ELF-1 (cell line): ENCODE measurements at regions not wholly inside any gene's neighbourhood (a gene's known extent, or its start where the extent isn't known, plus 50 kb on each side); places are given as distances from the start of the nearest gene placed in this dataset.

Experiments
- DNase-seq: peaks from one replicate; pipeline ENCODE4 v3.0.0-alpha.2; 2016; ENCODE audit warnings: low read depth, low spot score

DNA sequence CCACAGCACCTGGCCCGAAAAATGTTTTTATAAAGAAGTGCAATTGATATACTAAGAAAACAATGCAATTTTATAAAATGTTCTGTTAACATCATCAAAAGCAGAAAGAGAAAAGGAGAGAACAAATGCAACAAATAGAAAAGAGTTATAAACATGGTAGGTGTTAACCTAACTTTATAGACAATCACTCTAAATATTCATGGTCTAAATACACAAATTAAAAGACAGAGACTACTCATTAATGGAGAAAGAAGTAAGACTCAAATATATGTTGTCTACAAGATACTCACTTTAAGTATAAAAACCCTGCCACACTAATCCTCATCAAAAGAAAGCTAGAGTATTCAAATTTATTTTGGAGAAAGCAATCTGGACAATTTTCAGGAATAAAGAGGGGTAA lies 425.3 kb upstream of the ANKRD30A start:
- no peak for DNase-seq

DNA sequence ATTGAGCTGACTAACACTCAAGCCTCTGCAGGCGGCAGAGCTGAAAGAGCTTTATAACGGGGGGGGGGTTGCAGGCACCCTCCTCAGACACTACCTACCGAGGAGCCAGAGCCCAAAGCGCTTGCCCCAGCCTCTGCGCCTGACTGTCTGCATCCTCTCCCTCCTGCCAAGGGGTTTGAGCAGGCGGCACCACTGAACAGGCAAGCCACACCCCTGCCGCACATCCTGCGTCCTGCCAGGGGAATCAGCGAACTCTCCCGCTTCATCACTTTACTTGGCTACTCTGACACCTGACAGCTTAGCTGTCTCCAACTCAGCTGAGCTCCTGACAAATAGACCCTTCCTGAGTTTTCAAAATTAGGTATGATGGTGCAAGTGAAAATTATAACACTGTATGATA lies 432.6 kb upstream of the ANKRD30A start:
- no peak for DNase-seq

DNA sequence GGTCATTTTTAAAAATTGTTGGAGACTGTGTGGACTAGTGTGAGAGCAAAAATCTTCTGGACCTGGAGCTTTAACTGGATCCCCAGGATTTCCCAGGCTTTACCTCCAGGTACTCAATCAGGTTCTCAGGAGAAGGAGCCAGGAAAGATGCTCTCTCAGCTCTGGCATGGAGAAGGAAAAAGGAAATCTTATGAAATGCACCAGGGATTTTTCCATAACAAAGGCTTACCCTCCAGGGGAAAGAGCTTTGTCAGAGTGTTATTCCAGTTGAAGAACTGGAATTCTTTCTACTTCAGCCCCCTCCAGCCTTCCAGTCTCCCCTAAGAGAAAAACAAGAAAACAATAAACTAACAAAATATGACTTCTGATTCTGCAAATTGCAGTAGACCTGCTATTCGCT lies 436.7 kb upstream of the ANKRD30A start:
- peak; percentile 59 for DNase-seq

DNA sequence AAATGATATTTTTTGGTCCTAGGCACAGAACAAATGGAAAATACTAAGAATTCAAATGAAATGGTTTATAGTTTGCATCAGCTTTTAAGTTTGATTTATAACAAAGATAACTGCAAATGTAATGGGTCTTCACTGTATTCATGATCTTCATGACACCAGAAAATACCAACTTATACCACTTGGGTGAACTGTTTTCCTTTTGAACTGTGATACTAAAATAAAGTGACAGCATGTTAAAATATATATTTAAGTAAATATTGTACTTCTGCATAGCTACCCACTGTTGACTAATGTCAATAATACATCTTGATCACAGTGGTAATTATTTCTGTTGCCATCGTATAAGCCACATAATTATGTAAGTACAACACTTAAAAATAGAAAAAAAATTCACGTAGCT lies 442.0 kb upstream of the ANKRD30A start:
- DNase-seq: no peak

DNA sequence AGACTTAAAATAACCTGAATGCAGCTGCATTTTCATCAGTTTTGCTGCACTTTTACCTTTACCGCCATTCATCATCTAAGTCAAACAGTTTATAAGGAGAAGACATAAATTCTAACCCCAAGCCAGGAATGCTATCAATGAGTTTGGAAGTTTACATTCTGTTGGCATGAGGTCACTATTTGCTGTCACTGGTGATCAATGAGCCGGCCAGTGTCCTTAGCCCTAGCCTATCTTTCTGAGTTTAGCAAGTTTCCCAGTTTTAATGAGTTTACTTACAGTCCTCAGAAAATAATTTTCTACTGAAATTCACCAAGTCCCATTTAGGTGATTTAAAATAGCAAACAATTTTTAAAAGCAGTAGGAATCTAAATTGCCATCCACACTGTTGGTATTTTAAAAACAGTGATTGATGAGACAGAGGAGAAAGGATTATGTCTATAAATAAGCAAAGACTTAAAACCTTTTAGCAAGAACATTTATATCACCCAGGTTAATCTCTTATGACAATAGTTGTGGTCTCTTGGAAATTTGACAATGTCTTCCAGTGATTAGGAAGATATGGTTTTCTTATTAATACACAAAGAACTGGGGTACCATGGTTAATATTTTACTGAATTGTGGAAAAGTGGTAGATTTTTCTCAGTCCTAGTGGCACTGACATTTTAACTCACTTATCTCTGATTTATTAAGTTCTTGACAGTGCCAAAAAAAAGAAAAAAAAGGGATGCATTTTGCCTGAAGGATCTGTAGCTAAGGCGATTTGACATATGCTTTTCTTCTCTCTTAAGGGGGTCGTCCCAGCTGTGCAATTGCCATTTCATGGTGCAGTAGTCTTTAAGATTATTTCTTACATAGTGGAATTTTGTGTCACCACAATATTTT lies 443.4 kb upstream of the ANKRD30A start:
- DNase-seq: peak; percentile 30

DNA sequence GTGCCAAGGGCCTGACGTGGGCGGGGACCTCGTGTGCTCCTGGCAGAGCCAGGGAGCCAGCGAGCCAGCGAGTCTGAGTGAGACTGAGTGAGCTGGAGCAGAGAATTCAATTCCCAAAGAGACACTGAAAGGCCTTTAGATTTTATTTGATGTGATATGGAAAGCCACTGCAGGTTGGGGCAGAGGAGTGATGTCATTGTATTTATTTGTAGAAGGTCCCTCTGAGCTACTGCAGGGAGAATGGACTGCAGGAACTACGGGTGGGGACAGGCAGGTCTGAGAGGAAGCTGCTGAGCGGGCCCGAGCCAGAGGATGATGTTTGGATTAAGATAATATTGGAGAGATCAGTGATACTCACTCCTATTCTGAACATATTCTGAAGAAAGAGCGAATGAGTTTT lies 445.8 kb upstream of the ANKRD30A start:
- DNase-seq: no peak

- DNase-seq: no peak
These were observed 448.0 kb upstream of the ANKRD30A start for GRCh38 chr10:36677431-36677768.

GRCh38 chr10:36676756-36677430 lies 448.5 kb upstream of the ANKRD30A start:
- DNase-seq: no peak

GRCh38 chr10:36676321-36676720 lies 449.1 kb upstream of the ANKRD30A start:
- no peak for DNase-seq

DNA sequence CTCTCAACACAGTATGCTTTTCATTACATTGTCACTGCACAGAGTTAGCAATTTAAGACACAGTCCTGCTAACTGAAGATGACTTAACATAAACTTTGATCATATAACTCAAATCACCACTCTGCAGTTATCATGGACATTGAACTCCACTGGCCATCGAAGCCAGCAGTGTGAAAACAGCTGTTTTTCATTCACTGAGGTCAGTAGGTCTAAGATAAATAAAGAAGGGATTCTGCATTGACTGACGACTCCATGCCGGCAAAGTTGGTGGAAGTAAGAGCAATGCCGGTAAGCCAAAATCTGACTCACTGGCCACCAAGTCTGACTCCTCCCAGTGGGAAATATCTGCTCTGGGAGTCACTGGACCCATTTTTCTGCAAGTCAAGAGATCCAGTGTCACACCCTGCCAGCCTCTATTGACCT lies 449.9 kb upstream of the ANKRD30A start:
- DNase-seq: no peak

DNA sequence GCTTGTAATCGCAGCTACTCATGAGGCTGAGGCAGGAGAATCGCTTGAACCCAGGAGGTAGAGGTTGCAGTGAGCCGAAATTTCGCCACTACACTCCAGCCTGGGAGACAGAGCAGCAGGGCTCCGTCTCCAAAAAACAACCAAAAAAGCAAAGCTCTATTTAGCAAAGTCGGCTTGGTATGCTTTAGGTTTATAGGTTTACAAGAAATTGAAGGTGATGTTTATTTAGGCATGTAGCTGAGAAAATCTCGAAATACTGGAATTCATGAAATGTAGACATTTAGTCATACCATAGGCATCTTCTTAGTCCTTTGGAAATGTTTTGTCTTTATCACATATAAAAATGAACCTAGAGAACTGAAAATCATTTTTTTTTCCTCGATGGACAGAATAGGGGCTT lies 453.8 kb upstream of the ANKRD30A start:
- DNase-seq: no peak

DNA sequence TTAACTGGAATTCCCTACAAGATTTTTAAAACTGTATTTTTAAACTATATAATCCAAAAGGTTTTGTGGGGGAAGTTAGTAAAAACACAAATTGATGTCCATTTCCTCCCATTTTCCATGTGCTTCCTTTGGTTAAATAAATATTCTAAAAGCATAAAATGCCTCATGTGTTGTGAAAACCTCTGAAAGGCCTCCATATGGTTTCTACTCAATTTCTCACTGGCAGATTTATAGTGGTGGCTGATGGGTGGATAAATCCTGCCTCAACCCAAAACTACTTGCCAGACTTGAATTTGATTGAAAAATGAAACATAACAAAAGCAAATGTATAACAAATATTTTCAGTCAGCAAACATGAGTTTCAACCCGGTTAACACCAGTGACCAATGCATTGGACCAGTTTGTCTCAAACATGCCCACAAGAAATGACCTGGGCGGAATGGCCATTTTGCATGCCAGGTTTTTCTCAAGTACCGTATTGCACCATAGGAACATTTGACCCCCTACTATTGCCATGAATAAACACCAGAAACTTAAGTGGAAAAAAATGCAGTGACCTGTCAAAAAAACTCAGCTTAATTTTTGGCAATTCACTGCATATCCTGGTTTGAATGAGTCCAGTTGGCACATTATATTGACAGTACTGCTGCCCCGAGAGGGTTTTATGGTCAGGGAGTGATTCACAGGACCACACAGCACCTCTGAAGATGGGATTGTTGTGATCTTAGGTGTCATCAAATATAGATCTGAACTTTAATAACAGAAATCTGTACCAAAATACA lies 454.6 kb upstream of the ANKRD30A start:
- DNase-seq: no peak

- DNase-seq: no peak
These were observed 455.6 kb upstream of the ANKRD30A start for GRCh38 chr10:36669615-36670352.

- DNase-seq: no peak
These were observed 458.9 kb upstream of the ANKRD30A start for GRCh38 chr10:36666451-36666850.

GRCh38 chr10:36662571-36662970 lies 462.8 kb upstream of the ANKRD30A start:
- no peak for DNase-seq

DNA sequence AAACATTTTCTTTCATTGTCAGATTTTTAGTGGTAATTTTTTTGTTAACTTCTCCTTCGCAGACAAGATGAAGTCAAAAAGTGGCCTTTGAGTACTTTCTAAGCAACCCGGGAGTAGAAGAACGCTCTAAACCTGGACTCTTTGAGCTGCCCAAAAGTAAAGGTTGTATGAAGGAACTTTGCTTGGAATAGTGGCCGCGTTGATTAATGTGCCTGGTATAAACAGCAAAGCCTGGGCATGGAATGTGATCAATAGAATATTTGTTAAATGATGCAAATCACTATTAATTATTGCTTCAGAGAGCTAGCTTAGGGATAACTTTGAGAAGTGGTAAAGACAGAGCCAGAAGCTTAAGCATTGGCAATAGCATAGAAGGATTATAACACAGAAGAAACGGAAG lies 475.1 kb upstream of the ANKRD30A start:
- DNase-seq: no peak

GRCh38 chr10:36647540-36647939 lies 477.9 kb upstream of the ANKRD30A start:
- DNase-seq: peak; percentile 16

DNA sequence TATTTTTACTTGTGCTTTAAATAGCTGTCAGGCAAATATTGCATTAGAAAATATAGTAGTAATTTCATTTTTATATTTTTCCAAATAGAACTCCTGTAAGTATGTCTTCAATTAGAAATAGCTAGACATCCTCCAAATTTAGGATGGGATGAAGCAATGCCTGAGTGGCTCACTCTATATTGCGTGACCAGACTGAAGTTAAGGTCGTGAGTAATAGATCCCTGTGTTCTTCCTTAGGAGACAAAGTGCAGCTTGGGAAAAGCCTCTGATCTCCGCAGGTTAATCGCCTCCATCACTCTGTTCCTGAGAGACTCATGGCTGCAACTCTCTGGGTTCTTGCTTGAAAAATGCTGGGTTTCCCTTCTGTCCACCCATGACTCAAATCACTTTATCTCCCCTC lies 484.8 kb upstream of the ANKRD30A start:
- DNase-seq: no peak

DNA sequence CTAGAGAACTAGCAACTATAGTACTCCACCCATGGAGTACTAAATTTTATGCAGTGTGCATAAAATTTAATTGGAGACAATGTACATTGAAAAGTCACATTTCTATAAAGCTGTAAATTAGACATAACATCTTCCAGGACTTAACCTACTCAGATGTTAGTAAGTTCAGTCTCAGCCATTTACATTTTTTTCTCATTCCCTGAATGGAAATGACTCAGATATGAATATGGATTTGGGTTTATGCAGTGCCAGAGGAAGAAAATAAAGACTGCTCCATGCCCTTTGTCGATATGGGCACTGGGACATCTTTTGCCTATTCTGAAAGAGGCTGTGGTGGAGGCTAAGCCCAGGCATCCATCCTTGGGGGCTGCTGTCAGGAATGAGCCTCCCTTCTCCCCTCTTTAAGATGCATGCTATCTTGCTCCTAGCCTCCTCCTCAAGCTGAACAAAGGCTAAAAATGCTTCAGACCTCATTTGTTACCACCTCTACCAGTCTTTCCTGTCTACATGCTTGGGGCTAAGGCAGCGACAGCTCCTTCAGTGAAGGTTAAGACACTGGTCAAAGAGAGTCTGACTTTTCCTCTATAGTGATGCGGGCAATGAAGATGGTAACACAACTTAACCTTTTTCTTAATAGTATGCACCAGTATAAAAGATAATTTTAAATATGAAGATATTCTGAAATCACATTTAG lies 486.8 kb upstream of the ANKRD30A start:
- DNase-seq: peak; percentile 2

GRCh38 chr10:36636879-36637278 lies 488.5 kb upstream of the ANKRD30A start:
- no peak for DNase-seq

DNA sequence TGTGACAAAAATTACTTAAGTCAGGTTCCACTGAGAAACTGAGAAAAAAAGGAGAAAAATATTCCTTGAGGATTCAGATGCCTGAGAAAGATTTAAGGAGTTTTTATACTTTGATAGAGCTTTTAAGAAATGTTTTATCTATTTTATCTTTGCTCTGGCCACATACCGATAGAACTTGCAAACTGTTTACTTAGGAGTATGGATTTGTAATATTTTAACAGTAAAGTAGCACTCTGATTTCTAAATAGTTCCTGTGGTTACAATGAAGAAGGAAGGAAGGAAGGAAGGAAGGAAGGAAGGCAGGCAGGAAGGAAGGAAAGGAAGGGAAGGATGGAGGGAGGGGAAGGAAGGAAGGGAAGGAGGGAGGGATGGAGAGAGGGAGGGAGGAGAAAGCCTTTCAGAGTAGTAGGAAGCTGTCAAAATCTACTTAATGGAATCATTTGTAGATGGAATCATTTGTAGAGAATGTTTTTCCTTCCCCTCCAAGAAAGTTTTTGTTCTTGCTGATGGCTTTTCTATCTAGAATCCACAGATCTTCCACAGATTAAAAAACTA lies 489.0 kb upstream of the ANKRD30A start:
- no peak for DNase-seq
